RWPE1 (cell line): ENCODE measurements at regions not wholly inside any gene's neighbourhood (a gene's known extent, or its start where the extent isn't known, plus 50 kb on each side); places are given as distances from the start of the nearest gene placed in this dataset.

Experiments
- CTCF ChIA-PET: fragments of 350-600 bp; sonication (Branson Sonifier 250); formaldehyde crosslinking; extraction: SDS; loops from one replicate; lab custom pipeline; 2021; lab: Yijun Ruan, JAX
- POLR2A ChIA-PET: fragments of 400-600 bp; formaldehyde crosslinking; extraction: SDS; loops from one replicate; lab custom pipeline; 2020; ENCODE audit warnings: antibody characterized with exemption; ENCODE audit not compliant: low non-redundant PET; lab: Yijun Ruan, JAX
- DNase-seq: peaks from one replicate; pipeline ENCODE4 v3.0.0; 2012; ENCODE audit warnings: low spot score
- H3K27ac ChIP-seq: fragments of 450-650 bp; 2 replicates; pipeline ENCODE4 v1.5.1; 2017
- TF ChIP-seq, protein P1 (sequence below): fragments of 450-650 bp; conservative IDR thresholded peaks from 2 replicates; pipeline ENCODE4 v1.5.1; 2017; ENCODE audit warnings: low read depth, mild to moderate bottlenecking

DNA sequence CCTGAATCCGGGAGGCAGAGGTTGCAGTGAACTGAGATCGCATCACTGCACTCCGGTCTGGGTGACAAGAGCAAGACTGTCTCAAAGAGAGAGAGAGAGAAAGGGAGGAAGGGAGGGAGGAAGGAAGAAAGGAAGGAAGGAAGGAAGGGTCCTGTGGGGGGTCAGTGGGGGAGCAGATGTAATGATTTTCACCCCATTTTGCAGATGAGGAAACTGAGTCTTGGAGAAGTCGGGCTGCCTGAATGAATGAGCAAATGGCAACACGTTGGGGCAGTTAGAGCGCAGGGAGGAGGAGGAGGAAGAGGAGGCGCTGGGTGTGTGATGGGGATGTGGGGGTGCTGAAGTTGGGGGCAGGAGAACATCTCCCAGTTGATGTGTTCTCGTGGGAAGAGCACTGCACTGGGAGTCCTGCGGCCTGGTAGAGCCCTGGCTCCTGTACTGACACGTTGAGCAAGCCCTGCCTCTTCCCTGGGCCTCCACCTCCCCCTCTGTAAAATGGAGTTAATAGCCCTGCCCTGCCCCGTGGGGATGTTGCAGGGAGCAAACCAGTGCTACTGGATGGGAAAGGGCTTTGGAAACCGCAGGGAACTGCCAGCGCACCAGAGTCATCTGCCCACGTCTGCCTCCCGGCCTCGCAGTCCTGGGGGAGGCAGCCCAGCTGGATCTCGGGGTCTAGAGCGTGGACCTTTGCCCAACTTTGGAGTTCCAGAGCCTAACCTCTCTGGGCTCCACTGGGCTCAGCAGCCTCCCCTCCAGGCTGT, 103.2 kb upstream of the CASZ1 start:
- peak; percentile 57 for DNase-seq
- TF ChIP-seq, protein P1, sequence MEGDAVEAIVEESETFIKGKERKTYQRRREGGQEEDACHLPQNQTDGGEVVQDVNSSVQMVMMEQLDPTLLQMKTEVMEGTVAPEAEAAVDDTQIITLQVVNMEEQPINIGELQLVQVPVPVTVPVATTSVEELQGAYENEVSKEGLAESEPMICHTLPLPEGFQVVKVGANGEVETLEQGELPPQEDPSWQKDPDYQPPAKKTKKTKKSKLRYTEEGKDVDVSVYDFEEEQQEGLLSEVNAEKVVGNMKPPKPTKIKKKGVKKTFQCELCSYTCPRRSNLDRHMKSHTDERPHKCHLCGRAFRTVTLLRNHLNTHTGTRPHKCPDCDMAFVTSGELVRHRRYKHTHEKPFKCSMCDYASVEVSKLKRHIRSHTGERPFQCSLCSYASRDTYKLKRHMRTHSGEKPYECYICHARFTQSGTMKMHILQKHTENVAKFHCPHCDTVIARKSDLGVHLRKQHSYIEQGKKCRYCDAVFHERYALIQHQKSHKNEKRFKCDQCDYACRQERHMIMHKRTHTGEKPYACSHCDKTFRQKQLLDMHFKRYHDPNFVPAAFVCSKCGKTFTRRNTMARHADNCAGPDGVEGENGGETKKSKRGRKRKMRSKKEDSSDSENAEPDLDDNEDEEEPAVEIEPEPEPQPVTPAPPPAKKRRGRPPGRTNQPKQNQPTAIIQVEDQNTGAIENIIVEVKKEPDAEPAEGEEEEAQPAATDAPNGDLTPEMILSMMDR = no peak
- POLR2A ChIA-PET = interaction anchor here (0.6 to 0.7 kb wide), 2 partner anchors 64 to 404 kb away, joined by 3 read pairs; no protein-coding TSS in a partner anchor
- CTCF ChIA-PET = interaction anchor here (0.5 to 1.1 kb wide), 3 partner anchors 42 to 648 kb away, joined by 3 read pairs; no protein-coding TSS in a partner anchor
- H3K27ac ChIP-seq = peak overlapping the region; percentile 100

DNA sequence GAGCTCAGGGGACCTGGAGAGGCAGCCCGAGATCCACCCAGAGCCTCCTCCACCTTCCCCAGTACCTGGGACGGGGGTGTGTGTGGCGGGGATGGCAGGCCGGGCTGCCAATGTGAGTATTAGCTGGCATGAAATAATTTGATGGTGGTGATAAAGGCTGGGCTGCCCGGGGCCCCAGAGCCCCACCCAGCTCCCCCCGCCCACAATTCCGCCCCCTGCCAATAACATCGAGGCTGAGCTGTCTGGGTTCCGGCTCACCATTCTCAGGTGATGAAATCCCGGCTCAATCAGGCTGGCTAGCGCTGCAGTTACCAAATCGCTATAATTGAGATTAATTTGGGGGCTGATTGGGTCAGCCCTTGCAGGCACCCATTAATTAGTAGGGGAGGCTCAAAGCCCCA, 103.8 kb upstream of the CASZ1 start:
- CTCF ChIA-PET = interaction anchor here (0.5 to 1.1 kb wide), 5 partner anchors 9 to 649 kb away, joined by 3 to 6 read pairs (median 3); no protein-coding TSS in a partner anchor
- peak; percentile 84 for DNase-seq
- H3K27ac ChIP-seq = peak overlapping the region; percentile 100
- TF ChIP-seq, protein P1 = no peak
- POLR2A ChIA-PET = interaction anchor here (0.6 to 0.7 kb wide), 3 partner anchors 63 to 404 kb away, joined by 3 read pairs; no protein-coding TSS in a partner anchor

DNA sequence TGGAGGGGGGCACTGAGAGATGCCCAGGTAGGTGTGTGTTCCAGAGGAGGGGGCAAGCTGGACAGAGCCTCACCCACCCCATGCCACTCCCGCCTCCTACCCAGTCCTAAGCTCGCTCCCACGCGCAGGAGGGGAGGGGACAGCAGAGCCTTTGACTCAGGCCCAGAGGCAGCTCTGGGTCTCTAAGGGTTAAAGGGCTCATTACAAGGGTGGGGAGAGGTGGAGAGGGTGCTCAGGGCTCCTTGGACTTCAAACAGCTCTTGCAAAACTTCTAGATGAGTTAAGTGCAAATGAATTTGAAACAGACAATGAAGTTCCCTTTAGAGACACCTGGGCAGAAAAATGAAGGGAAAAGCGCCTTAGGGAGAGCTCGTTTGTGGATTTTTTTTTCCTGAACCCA, 104.2 kb upstream of the CASZ1 start:
- TF ChIP-seq, protein P1 = no peak
- H3K27ac ChIP-seq = peak overlapping the region; percentile 100
- CTCF ChIA-PET = interaction anchor here (0.6 to 1.1 kb wide), 3 partner anchors 9 to 41 kb away, joined by 3 to 6 read pairs (median 4); no protein-coding TSS in a partner anchor
- DNase-seq = peak; percentile 80
- POLR2A ChIA-PET = interaction anchor here (0.7 kb wide), 1 partner anchor 393 kb away, joined by 3 read pairs; no protein-coding TSS in a partner anchor

DNA sequence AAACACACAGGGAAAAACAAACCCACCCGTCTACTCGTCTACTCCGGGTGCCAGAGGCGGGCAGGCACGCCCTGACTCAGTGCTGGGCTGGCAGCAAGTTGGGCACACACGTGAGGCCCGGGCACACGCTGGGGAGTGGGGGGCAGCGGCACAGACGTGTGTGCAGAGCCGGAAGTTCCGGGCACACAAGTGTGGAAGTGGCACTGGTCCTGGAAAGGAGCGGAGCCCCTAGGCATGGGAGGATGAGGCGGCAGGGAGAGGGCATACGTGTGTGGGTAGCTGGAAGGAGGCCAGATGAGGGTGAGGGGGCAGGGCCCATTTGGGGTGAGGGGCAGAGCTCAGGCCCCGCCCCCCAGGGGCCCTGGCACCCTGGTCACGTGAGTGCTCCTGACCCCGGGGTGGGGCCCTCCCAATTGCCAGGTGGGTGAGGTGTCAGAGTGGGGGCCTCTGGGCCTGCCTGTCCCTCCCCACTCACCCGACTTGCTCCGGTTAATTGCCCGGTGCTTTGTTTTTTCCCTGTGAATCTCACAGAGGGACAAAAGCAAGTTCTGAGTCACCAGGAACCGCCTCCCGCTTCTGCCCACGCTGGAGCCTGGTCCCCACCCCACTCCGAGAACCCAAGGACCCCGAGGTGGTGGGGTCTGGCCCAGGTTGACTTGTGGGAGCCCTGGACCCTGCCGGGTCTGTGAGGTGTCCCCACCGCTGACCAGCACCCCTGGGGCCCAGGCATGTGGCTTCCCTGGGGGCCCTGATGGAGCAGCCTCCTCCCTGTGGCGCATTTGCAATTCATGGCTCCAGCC, 104.8 kb upstream of the CASZ1 start:
- TF ChIP-seq, protein P1 = no peak
- ChIA-PET CTCF (interaction anchor here (0.5 to 0.9 kb wide), 5 partner anchors 8 to 107 kb away, joined by 3 to 6 read pairs (median 5); no protein-coding TSS in a partner anchor), POLR2A (interaction anchor here (0.6 to 0.7 kb wide), 3 partner anchors 110 to 393 kb away, joined by 3 to 4 read pairs (median 3); no protein-coding TSS in a partner anchor)
- peak; percentile 67 for DNase-seq
- peak overlapping the region; percentile 100 for H3K27ac ChIP-seq

DNA sequence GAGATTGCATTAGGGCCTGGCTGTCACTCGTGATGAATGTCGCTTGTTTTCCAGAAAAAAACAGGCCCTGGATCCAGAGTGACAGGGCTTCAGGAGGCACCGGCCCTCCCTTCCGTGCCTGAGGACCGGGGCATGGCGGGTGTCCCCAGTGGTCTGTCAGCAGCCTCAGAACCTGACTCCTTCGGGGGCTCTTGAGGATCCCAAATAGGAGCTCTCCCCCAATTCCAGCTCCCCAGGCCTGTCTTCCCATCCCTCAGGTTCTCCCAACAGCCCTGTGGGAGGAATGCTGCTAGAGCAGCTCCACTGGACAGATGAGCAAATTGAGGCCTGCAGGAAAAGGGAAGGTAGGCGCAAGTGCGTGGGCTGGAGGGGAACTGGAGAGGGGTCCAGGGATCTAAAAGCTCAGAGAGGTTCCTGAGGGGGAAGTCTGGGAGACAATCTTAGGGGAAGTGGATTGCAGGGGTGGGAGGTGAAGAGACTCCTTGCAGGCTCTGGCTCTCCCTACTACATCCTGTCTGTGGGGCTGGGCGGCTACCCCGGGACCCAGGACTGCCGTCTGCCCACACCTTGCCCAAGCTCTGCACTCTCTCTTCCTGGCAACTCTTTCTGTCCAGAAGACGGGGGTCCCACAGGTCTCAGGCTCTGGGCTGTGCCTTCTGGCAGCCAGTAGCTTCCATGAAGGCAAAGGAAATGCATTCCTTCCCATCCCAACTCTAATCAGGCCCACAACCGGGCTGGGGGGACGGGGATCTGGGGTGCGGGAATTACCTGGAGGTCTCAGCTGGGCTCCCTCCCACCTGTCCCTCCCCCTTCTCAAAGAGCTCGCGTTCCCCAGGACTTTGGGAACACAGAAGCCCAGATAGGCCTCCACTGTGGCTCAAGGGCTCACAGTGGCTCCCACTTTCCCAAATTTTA, 105.7 kb upstream of the CASZ1 start:
- POLR2A ChIA-PET = interaction anchor here (0.6 kb wide), 1 partner anchor 178 kb away, joined by 3 read pairs; no protein-coding TSS in a partner anchor
- peak overlapping the region; percentile 100 for H3K27ac ChIP-seq
- no peak for DNase-seq
- TF ChIP-seq, protein P1 = no peak
- CTCF ChIA-PET = interaction anchor here (0.5 to 0.9 kb wide), 3 partner anchors 15 to 108 kb away, joined by 3 to 5 read pairs (median 5); no protein-coding TSS in a partner anchor
